ENCODE measurements at regions not wholly inside any gene's neighbourhood (a gene's known extent, or its start where the extent isn't known, plus 50 kb on each side); places are given as distances from the start of the nearest gene placed in this dataset.

- no peaks in the 10 kb centered on the region for H3K27me3 ChIP-seq (ENCODE audit: insufficient read depth, low read length)
- H3K18ac ChIP-seq (ENCODE audit: low read length), result peak overlapping the region; percentile 74
- no CpG with 5 or more reads among the region's 4 CpGs for WGBS (ENCODE audit: extremely low coverage, insufficient coverage, insufficient read length)
- no peak overlapping the region for H4K8ac ChIP-seq (ENCODE audit: low read depth, low read length)
- H3K4ac ChIP-seq (ENCODE audit: low read depth, low read length), result no peak overlapping the region
- H2BK5ac ChIP-seq (ENCODE audit: low read depth, low read length, poor library complexity), result peak overlapping the region; percentile 11
- DNase-seq, result peak in 1 of 2 donors; percentile 0
- no peaks in the 10 kb centered on the region for H3K36me3 ChIP-seq (ENCODE audit: control insufficient read depth in 1 of 2, insufficient read depth in 2 of 2, low read length in 2 of 2)
- peak overlapping the region; percentile 89 for H2BK12ac ChIP-seq (ENCODE audit: low read length)
- H2AFZ ChIP-seq (ENCODE audit: insufficient read depth, low read length, poor library complexity), result no peak overlapping the region
- H4K91ac ChIP-seq (ENCODE audit: low read depth, low read length), result peak overlapping the region; percentile 68
- peak overlapping the region; percentile 4 for H3K27ac ChIP-seq (ENCODE audit: low read depth, low read length)
- no peak overlapping the region for H3K4me2 ChIP-seq (ENCODE audit: low read length)
- no peak overlapping the region for H2AK5ac ChIP-seq (ENCODE audit: low read length)
- H3K23ac ChIP-seq (ENCODE audit: low read length), result no peak overlapping the region
- H3K4me3 ChIP-seq (ENCODE audit: low read depth, low read length), result no peak overlapping the region
- peaks cover 6 to 22% of the 10 kb centered on the region in 2 experiments for H3K4me1 ChIP-seq (ENCODE audit: control insufficient read depth in 1 of 2, insufficient read depth in 2 of 2, low read length in 2 of 2)
- H3K14ac ChIP-seq (ENCODE audit: low read length), result no peak overlapping the region
- H2BK120ac ChIP-seq (ENCODE audit: insufficient read depth, low read length, poor library complexity), result peak overlapping the region; percentile 21
- peaks cover 14% of the 10 kb centered on the region for H3K79me1 ChIP-seq (ENCODE audit: low read length)
- peaks cover 2% of the 10 kb centered on the region for H3K9me3 ChIP-seq (ENCODE audit: insufficient read depth, low read depth, low read length)
- H3K79me2 ChIP-seq (ENCODE audit: control insufficient read depth, insufficient read depth, low read length, poor library complexity), result no peaks in the 10 kb centered on the region
- H4K12ac ChIP-seq (ENCODE audit: low read depth, low read length), result no peak overlapping the region
- H3K9ac ChIP-seq (ENCODE audit: low read length), result no peak overlapping the region
Observed at GRCh38 chr13:46481166-46481565, 71.8 kb upstream of the LRCH1 start.

GRCh38 chr13:46480131-46480530, 72.8 kb upstream of the LRCH1 start:
- Histone ChIP-seq H2AK5ac (ENCODE audit: low read length) (no peak overlapping the region), H4K12ac (ENCODE audit: low read depth, low read length) (no peak overlapping the region), H3K4ac (ENCODE audit: low read depth, low read length) (no peak overlapping the region), H3K27ac (ENCODE audit: low read depth, low read length) (peak overlapping the region; percentile 93), H3K4me1 (ENCODE audit: control insufficient read depth in 1 of 2, insufficient read depth in 2 of 2, low read length in 2 of 2) (peaks cover 6 to 24% of the 10 kb centered on the region in 2 experiments), H2AFZ (ENCODE audit: insufficient read depth, low read length, poor library complexity) (no peak overlapping the region), H3K9ac (ENCODE audit: low read length) (no peak overlapping the region), H2BK12ac (ENCODE audit: low read length) (no peak overlapping the region), H2BK120ac (ENCODE audit: insufficient read depth, low read length, poor library complexity) (no peak overlapping the region), H3K9me3 (ENCODE audit: insufficient read depth, low read depth, low read length) (peaks cover 2% of the 10 kb centered on the region), H3K79me1 (ENCODE audit: low read length) (peaks cover 14% of the 10 kb centered on the region), H3K14ac (ENCODE audit: low read length) (no peak overlapping the region), H3K36me3 (ENCODE audit: control insufficient read depth in 1 of 2, insufficient read depth in 2 of 2, low read length in 2 of 2) (no peaks in the 10 kb centered on the region), H2BK5ac (ENCODE audit: low read depth, low read length, poor library complexity) (peak overlapping the region; percentile 90), H3K27me3 (ENCODE audit: insufficient read depth, low read length) (no peaks in the 10 kb centered on the region), H4K91ac (ENCODE audit: low read depth, low read length) (no peak overlapping the region), H3K18ac (ENCODE audit: low read length) (no peak overlapping the region), H3K4me2 (ENCODE audit: low read length) (peak overlapping the region; percentile 44), H3K79me2 (ENCODE audit: control insufficient read depth, insufficient read depth, low read length, poor library complexity) (no peaks in the 10 kb centered on the region), H4K8ac (ENCODE audit: low read depth, low read length) (no peak overlapping the region), H3K23ac (ENCODE audit: low read length) (no peak overlapping the region), H3K4me3 (ENCODE audit: low read depth, low read length) (no peak overlapping the region)
- DNase-seq, result peak; percentile 19 to 54
- no CpG with 5 or more reads among the region's 5 CpGs for WGBS (ENCODE audit: extremely low coverage, insufficient coverage, insufficient read length)

GRCh38 chr13:46479691-46480090, 73.3 kb upstream of the LRCH1 start:
- Histone ChIP-seq H4K8ac (ENCODE audit: low read depth, low read length) (peak overlapping the region; percentile 52), H3K79me2 (ENCODE audit: control insufficient read depth, insufficient read depth, low read length, poor library complexity) (no peaks in the 10 kb centered on the region), H3K9me3 (ENCODE audit: insufficient read depth, low read depth, low read length) (no peaks in the 10 kb centered on the region), H3K79me1 (ENCODE audit: low read length) (peaks cover 16% of the 10 kb centered on the region), H3K18ac (ENCODE audit: low read length) (peak overlapping the region; percentile 38), H2BK5ac (ENCODE audit: low read depth, low read length, poor library complexity) (peak overlapping the region; percentile 90), H4K91ac (ENCODE audit: low read depth, low read length) (peak overlapping the region; percentile 87), H3K27me3 (ENCODE audit: insufficient read depth, low read length) (no peaks in the 10 kb centered on the region), H2AK5ac (ENCODE audit: low read length) (no peak overlapping the region), H3K4me3 (ENCODE audit: low read depth, low read length) (no peak overlapping the region), H3K27ac (ENCODE audit: low read depth, low read length) (peak overlapping the region; percentile 93), H2AFZ (ENCODE audit: insufficient read depth, low read length, poor library complexity) (no peak overlapping the region), H3K4ac (ENCODE audit: low read depth, low read length) (no peak overlapping the region), H3K4me2 (ENCODE audit: low read length) (peak overlapping the region; percentile 44), H4K12ac (ENCODE audit: low read depth, low read length) (no peak overlapping the region), H3K23ac (ENCODE audit: low read length) (no peak overlapping the region), H2BK120ac (ENCODE audit: insufficient read depth, low read length, poor library complexity) (peak overlapping the region; percentile 38), H3K9ac (ENCODE audit: low read length) (no peak overlapping the region), H2BK12ac (ENCODE audit: low read length) (peak overlapping the region; percentile 51), H3K36me3 (ENCODE audit: control insufficient read depth in 1 of 2, insufficient read depth in 2 of 2, low read length in 2 of 2) (no peaks in the 10 kb centered on the region), H3K14ac (ENCODE audit: low read length) (no peak overlapping the region), H3K4me1 (ENCODE audit: control insufficient read depth in 1 of 2, insufficient read depth in 2 of 2, low read length in 2 of 2) (peaks cover 6 to 26% of the 10 kb centered on the region in 2 experiments)
- peak in 1 of 2 donors; percentile 32 for DNase-seq
- WGBS (ENCODE audit: extremely low coverage, insufficient coverage, insufficient read length), result no CpG with 5 or more reads among the region's 1 CpG

- H3K27me3 ChIP-seq (ENCODE audit: insufficient read depth, low read length), result no peaks in the 10 kb centered on the region
- no peaks in the 10 kb centered on the region for H3K79me2 ChIP-seq (ENCODE audit: control insufficient read depth, insufficient read depth, low read length, poor library complexity)
- H3K18ac ChIP-seq (ENCODE audit: low read length), result no peak overlapping the region
- H3K79me1 ChIP-seq (ENCODE audit: low read length), result peaks cover 18% of the 10 kb centered on the region
- peaks cover 8 to 27% of the 10 kb centered on the region in 2 experiments for H3K4me1 ChIP-seq (ENCODE audit: control insufficient read depth in 1 of 2, insufficient read depth in 2 of 2, low read length in 2 of 2)
- no peaks in the 10 kb centered on the region for H3K36me3 ChIP-seq (ENCODE audit: control insufficient read depth in 1 of 2, insufficient read depth in 2 of 2, low read length in 2 of 2)
- peak overlapping the region; percentile 93 for H3K27ac ChIP-seq (ENCODE audit: low read depth, low read length)
- peak overlapping the region; percentile 76 for H4K91ac ChIP-seq (ENCODE audit: low read depth, low read length)
- H4K8ac ChIP-seq (ENCODE audit: low read depth, low read length), result no peak overlapping the region
- no peaks in the 10 kb centered on the region for H3K9me3 ChIP-seq (ENCODE audit: insufficient read depth, low read depth, low read length)
- no peak overlapping the region for H3K9ac ChIP-seq (ENCODE audit: low read length)
- H2AFZ ChIP-seq (ENCODE audit: insufficient read depth, low read length, poor library complexity), result no peak overlapping the region
- H2BK5ac ChIP-seq (ENCODE audit: low read depth, low read length, poor library complexity), result no peak overlapping the region
- no peak overlapping the region for H2BK120ac ChIP-seq (ENCODE audit: insufficient read depth, low read length, poor library complexity)
- no peak overlapping the region for H3K14ac ChIP-seq (ENCODE audit: low read length)
- H2BK12ac ChIP-seq (ENCODE audit: low read length), result no peak overlapping the region
- no CpG with 5 or more reads among the region's 1 CpG for WGBS (ENCODE audit: extremely low coverage, insufficient coverage, insufficient read length)
- no peak overlapping the region for H2AK5ac ChIP-seq (ENCODE audit: low read length)
- H3K4ac ChIP-seq (ENCODE audit: low read depth, low read length), result no peak overlapping the region
- H3K4me2 ChIP-seq (ENCODE audit: low read length), result peak overlapping the region; percentile 44
- no peak overlapping the region for H3K4me3 ChIP-seq (ENCODE audit: low read depth, low read length)
- no peak overlapping the region for H3K23ac ChIP-seq (ENCODE audit: low read length)
- peak in 1 of 2 donors; percentile 55 for DNase-seq
- no peak overlapping the region for H4K12ac ChIP-seq (ENCODE audit: low read depth, low read length)
Observed at GRCh38 chr13:46479283-46479682, 73.7 kb upstream of the LRCH1 start.

Measured in trophoblast cell (in vitro differentiated cells and primary cell).